Gastroesophageal sphincter (tissue), 3 donors: ENCODE measurements at regions not wholly inside any gene's neighbourhood (a gene's known extent, or its start where the extent isn't known, plus 50 kb on each side); places are given as distances from the start of the nearest gene placed in this dataset.

Experiments
- EP300 ChIP-seq: sonication (generic); formaldehyde crosslinking; IDR thresholded peaks from one replicate; pipeline ENCODE4 v1.6.1; 2017; ENCODE audit warnings: antibody characterized with exemption, mild to moderate bottlenecking
- POLR2A ChIP-seq, 2 donors: fragments of 450-650 bp; IDR thresholded peaks; one replicate each; pipeline ENCODE4 v1.6.1; 2017; ENCODE audit warnings: antibody characterized with exemption in 2 of 2, mild to moderate bottlenecking in 2 of 2, moderate library complexity in 1 of 2
- TF ChIP-seq, protein P1 (sequence below), 4 experiments: fragments of 200-600 bp in 2 of 4; fragments of 450-650 bp in 2 of 4; sonication (generic) in 1 of 4; IDR thresholded peaks; one replicate each; pipeline ENCODE4 v1.5.1; 2017 to 2019; ENCODE audit warnings: antibody characterized with exemption in 4 of 4, mild to moderate bottlenecking in 2 of 4, moderate library complexity in 2 of 4

- TF ChIP-seq, protein P1, sequence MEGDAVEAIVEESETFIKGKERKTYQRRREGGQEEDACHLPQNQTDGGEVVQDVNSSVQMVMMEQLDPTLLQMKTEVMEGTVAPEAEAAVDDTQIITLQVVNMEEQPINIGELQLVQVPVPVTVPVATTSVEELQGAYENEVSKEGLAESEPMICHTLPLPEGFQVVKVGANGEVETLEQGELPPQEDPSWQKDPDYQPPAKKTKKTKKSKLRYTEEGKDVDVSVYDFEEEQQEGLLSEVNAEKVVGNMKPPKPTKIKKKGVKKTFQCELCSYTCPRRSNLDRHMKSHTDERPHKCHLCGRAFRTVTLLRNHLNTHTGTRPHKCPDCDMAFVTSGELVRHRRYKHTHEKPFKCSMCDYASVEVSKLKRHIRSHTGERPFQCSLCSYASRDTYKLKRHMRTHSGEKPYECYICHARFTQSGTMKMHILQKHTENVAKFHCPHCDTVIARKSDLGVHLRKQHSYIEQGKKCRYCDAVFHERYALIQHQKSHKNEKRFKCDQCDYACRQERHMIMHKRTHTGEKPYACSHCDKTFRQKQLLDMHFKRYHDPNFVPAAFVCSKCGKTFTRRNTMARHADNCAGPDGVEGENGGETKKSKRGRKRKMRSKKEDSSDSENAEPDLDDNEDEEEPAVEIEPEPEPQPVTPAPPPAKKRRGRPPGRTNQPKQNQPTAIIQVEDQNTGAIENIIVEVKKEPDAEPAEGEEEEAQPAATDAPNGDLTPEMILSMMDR (IDR thresholded peaks at IDR 0.05): no peak
- no peak for TF ChIP-seq EP300
- TF ChIP-seq POLR2A (IDR thresholded peaks at IDR 0.05): no peak
Observed at GRCh38 chr6:150490586-150490985, 109.1 kb upstream of the PLEKHG1 start.
